GM12874 (cell line): ENCODE measurements at regions not wholly inside any gene's neighbourhood (a gene's known extent, or its start where the extent isn't known, plus 50 kb on each side); places are given as distances from the start of the nearest gene placed in this dataset.

Experiments used
- CTCF ChIP-seq: IDR thresholded peaks from 2 replicates; pipeline ENCODE4 v1.5.1; 2011; ENCODE audit warnings: low read depth, mild to moderate bottlenecking, control low read depth, low read length, moderate library complexity; ENCODE audit not compliant: insufficient read depth

DNA sequence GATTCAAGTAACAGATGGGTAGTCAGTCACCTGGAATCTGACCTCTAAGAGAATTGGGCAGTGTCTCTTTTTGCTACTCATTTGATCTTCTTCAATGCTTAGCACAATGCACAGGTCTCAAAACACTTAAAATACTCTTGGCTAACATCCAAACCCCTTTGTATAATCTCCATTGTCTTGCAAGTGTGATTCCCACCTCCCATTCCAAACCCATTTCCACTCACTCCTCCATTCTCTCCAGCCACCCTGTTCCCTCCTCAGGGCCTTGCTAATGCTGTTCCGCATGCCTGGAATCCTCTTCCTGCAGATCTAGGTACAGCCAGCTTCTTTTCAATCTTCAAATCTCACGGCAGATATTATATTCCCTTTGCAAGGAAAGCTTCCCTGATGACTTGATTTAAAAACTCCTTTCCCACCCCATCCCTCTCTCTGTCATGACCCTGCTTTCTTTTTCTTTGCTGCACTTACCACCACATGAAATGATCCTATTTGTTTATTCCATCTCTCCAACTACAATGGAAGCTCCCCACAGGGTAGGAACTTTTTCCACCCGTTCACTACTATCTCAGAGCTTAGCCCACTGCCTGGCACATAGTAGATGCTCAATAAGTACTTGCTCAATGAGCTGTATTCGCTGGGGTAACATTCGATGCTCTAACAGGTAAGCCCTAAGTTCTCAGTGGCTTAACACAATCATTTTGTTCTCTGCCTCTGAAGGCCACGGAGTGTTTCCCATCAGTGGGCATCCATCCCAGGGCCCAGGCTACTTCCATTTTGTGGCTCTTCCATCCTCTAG is 121.7 kb downstream of the MN1 start:
- no peak for TF ChIP-seq CTCF

DNA sequence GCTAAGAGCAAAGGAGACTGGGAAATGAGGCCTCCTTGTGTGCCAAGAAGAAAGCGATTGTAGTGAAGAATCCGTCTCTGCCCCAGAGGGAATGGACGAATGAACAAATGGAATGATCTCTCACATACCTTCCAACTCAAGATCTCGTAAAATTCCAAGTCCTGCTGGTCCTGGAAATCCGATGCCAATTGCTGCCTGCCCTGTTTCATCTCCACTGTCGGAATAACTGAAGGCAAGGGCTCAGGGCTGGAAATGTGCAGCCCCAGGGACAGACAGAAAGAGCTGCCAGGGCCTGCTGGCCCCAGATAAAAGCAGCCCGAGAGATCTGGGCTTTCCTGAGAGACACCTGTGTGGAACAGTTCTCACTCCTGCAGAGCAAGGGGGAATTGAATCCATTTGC is 120.9 kb downstream of the MN1 start:
- TF ChIP-seq CTCF: no peak

- TF ChIP-seq CTCF: no peak
Measured at GRCh38 chr22:27681037-27681436, 120.5 kb downstream of the MN1 start.

DNA sequence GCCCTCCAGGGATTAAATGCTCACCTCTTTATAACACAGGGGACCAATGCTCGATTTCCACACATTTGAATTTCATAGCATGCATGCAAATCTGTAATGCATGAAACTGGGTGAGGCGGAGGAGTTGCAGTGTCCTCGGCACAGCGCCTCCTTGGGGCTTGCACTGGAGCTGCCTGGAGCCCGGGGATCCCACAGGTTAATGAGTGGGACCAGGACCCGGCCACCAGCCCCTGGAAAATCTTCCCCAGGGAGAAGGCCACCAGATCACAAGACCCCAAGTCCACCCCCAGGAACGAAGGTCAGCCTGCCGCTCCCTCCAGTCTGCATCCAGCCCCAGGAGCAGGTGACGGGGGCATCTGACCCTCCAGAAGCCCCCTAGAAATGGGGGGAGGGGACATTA is 119.1 kb downstream of the MN1 start:
- no peak for TF ChIP-seq CTCF

- no peak for TF ChIP-seq CTCF
Measured at GRCh38 chr22:27684901-27685300, 116.7 kb downstream of the MN1 start.

DNA sequence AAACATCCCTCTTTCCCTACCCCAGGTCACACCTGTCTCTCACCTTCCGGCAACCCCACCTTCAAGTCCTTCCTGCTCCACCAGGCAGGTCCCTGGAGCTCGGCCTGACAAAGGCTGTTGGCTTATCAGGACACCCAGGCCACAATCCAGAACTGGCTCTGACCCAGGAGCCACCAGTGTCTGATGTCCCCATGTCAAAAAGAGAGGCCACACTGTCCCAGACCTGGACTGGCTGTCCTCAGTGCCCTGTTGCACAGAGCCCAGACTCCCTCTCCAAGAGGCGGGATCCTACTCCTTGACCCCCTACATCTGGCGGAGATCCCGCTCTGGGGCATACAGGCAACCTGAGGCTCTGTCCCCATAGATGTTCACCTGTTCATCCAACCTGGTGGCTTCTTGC is 116.0 kb downstream of the MN1 start:
- no peak for TF ChIP-seq CTCF

GRCh38 chr22:27685970-27686369 is 115.6 kb downstream of the MN1 start:
- no peak for TF ChIP-seq CTCF

DNA sequence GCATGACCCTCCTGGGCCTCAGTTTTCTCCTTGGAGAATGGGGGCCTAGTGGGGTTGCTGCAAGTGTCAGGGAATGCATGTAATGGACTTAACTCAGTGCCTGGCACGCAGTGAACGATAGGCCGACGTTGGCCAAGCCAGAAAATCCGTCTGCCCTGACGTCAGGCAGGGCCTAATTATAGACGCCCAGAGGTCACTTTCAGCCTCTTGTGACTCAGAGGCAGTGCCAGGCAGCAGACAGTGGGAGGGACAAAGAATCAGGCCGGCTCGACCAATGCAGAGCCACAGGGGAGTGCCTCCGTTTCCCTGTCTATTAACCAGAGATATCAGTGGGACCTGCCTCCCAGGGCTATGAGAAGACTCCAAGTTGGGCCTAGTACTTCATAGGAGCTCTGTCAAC is 115.0 kb downstream of the MN1 start:
- TF ChIP-seq CTCF: no peak
